ENCODE measurements at regions not wholly inside any gene's neighbourhood (a gene's known extent, or its start where the extent isn't known, plus 50 kb on each side); places are given as distances from the start of the nearest gene placed in this dataset.

GRCh38 chr1:70896224-70896623 is 151.4 kb downstream of the PTGER3 start:
- TF ChIP-seq, protein P1, sequence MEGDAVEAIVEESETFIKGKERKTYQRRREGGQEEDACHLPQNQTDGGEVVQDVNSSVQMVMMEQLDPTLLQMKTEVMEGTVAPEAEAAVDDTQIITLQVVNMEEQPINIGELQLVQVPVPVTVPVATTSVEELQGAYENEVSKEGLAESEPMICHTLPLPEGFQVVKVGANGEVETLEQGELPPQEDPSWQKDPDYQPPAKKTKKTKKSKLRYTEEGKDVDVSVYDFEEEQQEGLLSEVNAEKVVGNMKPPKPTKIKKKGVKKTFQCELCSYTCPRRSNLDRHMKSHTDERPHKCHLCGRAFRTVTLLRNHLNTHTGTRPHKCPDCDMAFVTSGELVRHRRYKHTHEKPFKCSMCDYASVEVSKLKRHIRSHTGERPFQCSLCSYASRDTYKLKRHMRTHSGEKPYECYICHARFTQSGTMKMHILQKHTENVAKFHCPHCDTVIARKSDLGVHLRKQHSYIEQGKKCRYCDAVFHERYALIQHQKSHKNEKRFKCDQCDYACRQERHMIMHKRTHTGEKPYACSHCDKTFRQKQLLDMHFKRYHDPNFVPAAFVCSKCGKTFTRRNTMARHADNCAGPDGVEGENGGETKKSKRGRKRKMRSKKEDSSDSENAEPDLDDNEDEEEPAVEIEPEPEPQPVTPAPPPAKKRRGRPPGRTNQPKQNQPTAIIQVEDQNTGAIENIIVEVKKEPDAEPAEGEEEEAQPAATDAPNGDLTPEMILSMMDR (IDR thresholded peaks at IDR 0.05) = peak; percentile 13
- no peaks in the 10 kb centered on the region for H3K36me3 Mint-ChIP-seq (ENCODE audit: low read depth)
- no peaks in the 10 kb centered on the region for H3K27me3 Mint-ChIP-seq (ENCODE audit: low read depth, poor library complexity)
- H3K4me1 Mint-ChIP-seq = no peaks in the 10 kb centered on the region
- H3K4me3 Mint-ChIP-seq = no peak overlapping the region
- H3K9me3 Mint-ChIP-seq = no peaks in the 10 kb centered on the region
- no peak overlapping the region for H3K27ac Mint-ChIP-seq
- no peak for DNase-seq

GRCh38 chr1:70897273-70897672 is 150.3 kb downstream of the PTGER3 start:
- H3K27me3 Mint-ChIP-seq (ENCODE audit: low read depth, poor library complexity) = no peaks in the 10 kb centered on the region
- no peak overlapping the region for H3K27ac Mint-ChIP-seq
- no peaks in the 10 kb centered on the region for H3K36me3 Mint-ChIP-seq (ENCODE audit: low read depth)
- no peaks in the 10 kb centered on the region for H3K4me1 Mint-ChIP-seq
- DNase-seq = no peak
- no peak overlapping the region for H3K4me3 Mint-ChIP-seq
- H3K9me3 Mint-ChIP-seq = no peaks in the 10 kb centered on the region
- TF ChIP-seq, protein P1 (IDR thresholded peaks at IDR 0.05) = no peak

GRCh38 chr1:70899735-70900134 is 147.9 kb downstream of the PTGER3 start:
- no peak for DNase-seq
- Mint-ChIP-seq H3K36me3 (ENCODE audit: low read depth) (no peaks in the 10 kb centered on the region), H3K4me3 (no peak overlapping the region), H3K9me3 (no peaks in the 10 kb centered on the region), H3K27ac (no peak overlapping the region), H3K27me3 (ENCODE audit: low read depth, poor library complexity) (no peaks in the 10 kb centered on the region), H3K4me1 (no peaks in the 10 kb centered on the region)
- TF ChIP-seq, protein P1 (IDR thresholded peaks at IDR 0.05) = no peak

DNA sequence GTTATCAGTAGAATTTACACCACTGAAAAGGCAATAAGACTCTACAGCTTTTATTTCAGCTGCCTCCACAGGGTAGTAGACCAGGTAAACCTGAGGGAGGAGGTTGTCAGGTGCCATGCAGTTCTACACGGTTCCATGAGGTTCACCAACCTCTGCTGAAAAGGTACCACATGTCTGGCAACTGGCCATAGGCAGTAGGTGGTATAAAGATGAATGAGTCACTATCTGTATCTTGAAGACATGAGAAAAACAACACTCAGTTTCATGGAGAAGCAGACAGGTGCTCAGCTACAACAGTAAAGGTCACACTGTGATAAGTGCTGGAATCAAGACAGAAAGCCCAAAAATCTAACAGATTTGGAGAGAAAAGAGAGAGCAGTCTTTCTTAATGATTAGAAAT is 145.4 kb downstream of the PTGER3 start:
- H3K27ac Mint-ChIP-seq = no peak overlapping the region
- TF ChIP-seq, protein P1 (IDR thresholded peaks at IDR 0.05) = no peak
- no peak overlapping the region for H3K4me3 Mint-ChIP-seq
- H3K27me3 Mint-ChIP-seq (ENCODE audit: low read depth, poor library complexity) = no peaks in the 10 kb centered on the region
- no peak for DNase-seq
- no peaks in the 10 kb centered on the region for H3K9me3 Mint-ChIP-seq
- H3K4me1 Mint-ChIP-seq = no peaks in the 10 kb centered on the region
- H3K36me3 Mint-ChIP-seq (ENCODE audit: low read depth) = no peaks in the 10 kb centered on the region

GRCh38 chr1:70906800-70907199 is 140.8 kb downstream of the PTGER3 start:
- Mint-ChIP-seq H3K27me3 (ENCODE audit: low read depth, poor library complexity) (no peaks in the 10 kb centered on the region), H3K36me3 (ENCODE audit: low read depth) (no peaks in the 10 kb centered on the region), H3K27ac (no peak overlapping the region), H3K4me3 (no peak overlapping the region), H3K4me1 (no peaks in the 10 kb centered on the region), H3K9me3 (no peaks in the 10 kb centered on the region)
- DNase-seq = no peak
- TF ChIP-seq, protein P1 (IDR thresholded peaks at IDR 0.05) = no peak

GRCh38 chr1:70907563-70908310 is 139.9 kb downstream of the PTGER3 start:
- H3K36me3 Mint-ChIP-seq (ENCODE audit: low read depth) = no peaks in the 10 kb centered on the region
- H3K27ac Mint-ChIP-seq = no peak overlapping the region
- H3K9me3 Mint-ChIP-seq = no peaks in the 10 kb centered on the region
- no peak overlapping the region for H3K4me3 Mint-ChIP-seq
- no peak for DNase-seq
- H3K27me3 Mint-ChIP-seq (ENCODE audit: low read depth, poor library complexity) = no peaks in the 10 kb centered on the region
- no peaks in the 10 kb centered on the region for H3K4me1 Mint-ChIP-seq
- TF ChIP-seq, protein P1 (IDR thresholded peaks at IDR 0.05) = no peak

Measured in nephron progenitor cell (in vitro differentiated cells).